HG02678 (cell line): ENCODE measurements at regions not wholly inside any gene's neighbourhood (a gene's known extent, or its start where the extent isn't known, plus 50 kb on each side); places are given as distances from the start of the nearest gene placed in this dataset.

Experiments
- ATAC-seq: cut with Tn5 transposase; IDR thresholded peaks from one replicate; pipeline ENCODE4 v1.9.1; 2021; ENCODE audit warnings: mild to moderate bottlenecking, moderate library complexity; ENCODE audit not compliant: unreplicated experiment

DNA sequence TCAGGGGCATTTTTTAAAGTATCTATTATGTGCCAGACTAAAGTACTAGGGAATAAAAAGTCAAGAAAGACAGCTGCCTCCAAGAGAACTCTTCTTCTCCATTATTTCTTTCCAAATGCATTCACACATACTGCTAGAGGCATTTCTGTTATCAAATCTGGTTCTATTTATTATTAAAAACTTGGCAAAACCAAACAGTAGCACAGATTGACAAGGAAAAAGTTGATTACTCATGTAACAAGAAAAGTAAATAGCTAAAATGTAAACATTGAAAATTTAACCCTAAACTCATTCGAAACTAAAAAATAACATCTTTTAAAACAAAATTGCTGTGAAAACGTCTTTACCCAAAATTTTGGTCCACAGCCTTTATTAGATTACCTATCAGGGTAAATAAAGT, 132.9 kb upstream of the GUCY1A2 start:
- ATAC-seq = no peak

DNA sequence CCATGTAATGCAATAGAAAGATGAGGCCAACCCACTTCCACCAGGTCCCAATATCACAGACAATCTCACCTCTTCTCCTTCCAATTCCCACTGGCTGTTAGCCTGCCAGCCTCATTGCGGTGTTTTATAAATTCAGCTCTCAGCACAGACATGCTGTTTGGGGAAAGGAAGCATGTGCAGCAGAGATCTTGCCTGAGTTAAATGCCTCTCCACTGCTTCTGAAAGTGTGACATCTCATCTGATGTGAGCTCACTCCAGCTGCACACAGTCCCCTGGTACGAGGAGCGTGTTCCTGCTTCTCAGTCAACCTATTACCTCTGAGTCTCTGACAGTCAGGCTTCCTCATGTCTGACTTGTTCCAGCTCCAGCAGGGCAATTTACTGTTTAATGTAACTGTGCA, 122.7 kb upstream of the GUCY1A2 start:
- no peak for ATAC-seq

- ATAC-seq = no peak
Observed at GRCh38 chr11:107139396-107139795, 121.1 kb upstream of the GUCY1A2 start.

DNA sequence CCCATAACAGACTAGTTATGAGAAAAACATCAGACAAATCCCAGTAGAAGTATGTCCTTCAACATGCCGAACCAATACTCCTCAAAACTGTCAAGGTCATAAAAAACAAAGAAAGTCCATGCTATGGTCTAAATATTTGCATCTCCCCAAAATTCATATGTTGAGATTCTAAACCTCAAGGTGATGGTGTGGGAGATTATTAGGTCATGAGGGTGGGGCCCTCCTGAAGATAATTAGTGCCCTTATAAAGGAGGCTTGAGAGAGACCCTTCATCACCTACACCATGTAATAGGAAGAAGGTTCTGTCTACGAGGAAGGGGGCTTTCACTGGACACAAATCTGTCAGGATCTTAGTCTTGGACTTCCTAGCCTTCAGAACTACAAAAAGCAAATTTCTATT, 118.6 kb upstream of the GUCY1A2 start:
- ATAC-seq = no peak

DNA sequence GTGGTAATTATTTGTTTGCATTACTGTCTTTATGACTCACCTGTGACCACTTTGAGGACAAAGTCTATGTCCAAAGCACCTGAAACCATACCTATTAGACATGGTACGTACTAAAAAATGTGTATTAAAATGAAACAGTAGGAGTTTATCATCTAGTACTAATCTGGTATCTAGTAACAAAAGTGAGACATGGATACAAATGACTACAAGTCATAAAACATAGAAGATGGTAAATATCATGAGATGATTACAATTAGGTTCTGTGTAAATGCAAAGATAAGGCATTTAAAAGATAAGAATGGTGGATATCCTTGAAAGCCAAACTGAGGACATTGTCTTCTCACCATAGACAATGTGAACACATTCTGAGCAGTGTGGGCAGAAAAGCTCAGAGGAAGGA, 113.5 kb upstream of the GUCY1A2 start:
- no peak for ATAC-seq

DNA sequence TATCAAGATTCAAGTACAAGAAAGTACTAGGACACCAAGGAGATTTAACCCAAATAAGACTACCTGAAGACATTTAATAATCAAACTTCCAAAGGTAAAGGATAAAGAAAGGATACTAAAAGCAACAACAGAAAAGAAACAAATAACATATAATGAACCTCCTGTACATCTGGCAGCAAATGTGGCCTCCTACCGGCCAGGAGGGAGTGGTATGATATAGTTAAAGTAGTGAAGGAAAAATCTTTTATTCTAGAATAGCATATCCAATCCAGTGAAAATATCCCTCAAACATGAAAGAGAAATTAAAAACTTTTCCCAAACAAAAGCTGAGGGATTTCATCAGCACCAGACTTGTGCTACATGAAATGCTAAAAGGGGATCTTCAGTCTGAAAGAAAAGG, 104.7 kb upstream of the GUCY1A2 start:
- no peak for ATAC-seq

- no peak for ATAC-seq
Observed at GRCh38 chr11:107118025-107118720, 99.9 kb upstream of the GUCY1A2 start.

DNA sequence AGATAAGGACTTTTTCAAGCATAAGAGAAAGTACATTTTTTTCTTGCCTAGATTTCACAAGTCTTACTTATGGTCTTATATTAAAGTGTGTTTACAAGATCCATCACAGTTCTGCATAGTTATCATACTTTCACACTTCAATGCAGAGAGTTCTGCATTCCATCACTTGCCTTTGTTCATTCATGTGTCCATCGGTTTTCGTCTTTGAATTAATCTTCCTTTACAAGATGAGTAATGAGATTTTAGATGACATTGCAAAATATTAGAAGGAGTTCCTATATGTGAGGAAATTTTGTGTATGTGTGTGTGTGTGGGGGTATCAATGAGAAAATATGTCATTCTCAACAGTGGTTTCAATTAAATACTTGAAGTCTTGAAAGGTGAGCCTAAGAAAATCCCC, 98.1 kb upstream of the GUCY1A2 start:
- ATAC-seq = no peak

GRCh38 chr11:107102692-107103477, 84.6 kb upstream of the GUCY1A2 start:
- no peak for ATAC-seq

DNA sequence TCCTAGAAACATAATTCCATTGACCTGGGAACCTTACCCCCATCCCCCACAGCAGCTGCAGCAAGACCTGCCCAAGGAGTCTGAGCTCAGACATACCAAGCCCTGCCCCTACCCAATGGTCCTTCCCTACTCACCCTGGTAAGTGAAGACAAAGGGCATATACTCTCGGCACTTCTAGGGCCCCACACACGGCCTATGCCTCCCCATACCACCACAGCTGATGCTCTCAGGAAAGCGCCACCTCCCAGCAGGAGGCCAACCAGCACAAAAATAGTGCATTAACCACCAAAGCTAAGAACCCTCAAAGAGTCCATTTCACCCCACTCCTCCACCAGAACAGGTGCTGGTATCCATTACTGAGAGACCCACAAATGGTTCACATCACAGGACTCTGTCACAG, 74.4 kb upstream of the GUCY1A2 start:
- no peak for ATAC-seq

DNA sequence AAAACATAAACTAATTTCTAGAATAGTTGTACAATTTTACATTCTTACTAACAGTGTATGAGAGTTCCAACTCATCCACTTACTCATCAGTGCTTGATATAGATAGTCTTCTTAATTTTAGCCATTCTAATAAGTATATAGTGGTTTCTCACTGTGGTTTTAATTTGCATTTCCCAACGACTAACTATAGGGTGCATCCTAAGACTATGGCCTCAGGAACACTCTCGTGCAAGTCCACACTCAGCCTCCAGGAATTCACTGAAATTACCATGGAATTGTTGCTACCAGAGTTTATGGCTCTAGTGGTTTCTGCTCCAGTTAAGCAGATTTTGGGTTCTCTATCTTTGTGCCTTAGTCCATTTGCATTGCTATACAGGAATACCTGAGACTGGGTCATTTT, 60.1 kb upstream of the GUCY1A2 start:
- no peak for ATAC-seq

GRCh38 chr11:107076832-107077231, 58.6 kb upstream of the GUCY1A2 start:
- ATAC-seq = no peak

GRCh38 chr11:107071129-107071528, 52.9 kb upstream of the GUCY1A2 start:
- ATAC-seq = no peak
